Esophagus squamous epithelium (tissue), 4 donors: ENCODE measurements at regions not wholly inside any gene's neighbourhood (a gene's known extent, or its start where the extent isn't known, plus 50 kb on each side); places are given as distances from the start of the nearest gene placed in this dataset.

Experiments
- POLR2A ChIP-seq, 4 donors: fragments of 450-650 bp; IDR thresholded peaks; one replicate each; pipeline ENCODE4 v1.6.1; 2017; ENCODE audit warnings: antibody characterized with exemption in 4 of 4, mild to moderate bottlenecking in 4 of 4, moderate library complexity in 3 of 4
- TF ChIP-seq, protein P1 (sequence below), 6 experiments: fragments of 450-650 bp in 4 of 6; fragments of 200-600 bp in 2 of 6; sonication (generic) in 2 of 6; IDR thresholded peaks; one replicate each; pipeline ENCODE4 v1.5.1; 2016 to 2019; ENCODE audit warnings: antibody characterized with exemption in 6 of 6, mild to moderate bottlenecking in 4 of 6, moderate library complexity in 4 of 6

DNA sequence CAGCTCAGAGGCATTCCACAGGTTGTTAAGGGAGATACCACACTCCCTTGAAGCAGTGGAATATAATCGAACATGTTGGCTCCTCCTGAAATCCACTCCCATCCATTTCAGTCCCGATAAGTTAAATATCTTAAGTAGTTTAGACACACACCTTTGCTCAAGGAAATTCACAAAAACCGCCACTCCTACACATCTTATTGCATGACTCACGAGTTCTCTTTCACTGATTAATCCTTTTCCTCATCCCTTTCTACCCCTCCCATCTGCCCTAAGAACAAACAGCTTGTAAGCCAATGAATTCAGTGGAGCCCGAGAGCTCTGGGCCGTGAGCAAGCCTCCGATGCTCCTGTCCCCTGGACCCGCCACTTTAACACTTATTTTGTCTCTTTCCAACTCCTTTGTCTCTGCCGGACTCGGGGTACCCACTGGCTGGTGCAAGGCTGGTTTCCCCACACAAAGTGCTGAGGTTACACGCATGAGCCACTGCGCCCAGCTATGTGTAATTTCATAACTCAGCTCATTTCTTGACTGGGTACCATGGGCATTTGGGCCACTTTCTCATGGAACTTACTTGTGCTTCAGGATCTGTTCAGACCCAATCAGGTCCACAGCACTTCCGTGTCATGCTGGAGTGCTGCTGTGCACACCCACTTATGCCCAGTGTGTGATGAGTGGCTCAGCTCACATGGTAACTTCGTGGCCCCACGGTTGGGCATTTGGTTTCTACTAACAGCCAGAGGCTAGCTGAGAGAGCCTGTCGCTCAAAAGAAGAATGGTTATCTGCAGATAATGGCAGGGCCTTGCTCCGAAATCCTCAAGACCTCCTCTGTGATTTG is 171.8 kb upstream of the ALG10B start:
- no peak for TF ChIP-seq POLR2A (IDR thresholded peaks at IDR 0.05)
- TF ChIP-seq, protein P1, sequence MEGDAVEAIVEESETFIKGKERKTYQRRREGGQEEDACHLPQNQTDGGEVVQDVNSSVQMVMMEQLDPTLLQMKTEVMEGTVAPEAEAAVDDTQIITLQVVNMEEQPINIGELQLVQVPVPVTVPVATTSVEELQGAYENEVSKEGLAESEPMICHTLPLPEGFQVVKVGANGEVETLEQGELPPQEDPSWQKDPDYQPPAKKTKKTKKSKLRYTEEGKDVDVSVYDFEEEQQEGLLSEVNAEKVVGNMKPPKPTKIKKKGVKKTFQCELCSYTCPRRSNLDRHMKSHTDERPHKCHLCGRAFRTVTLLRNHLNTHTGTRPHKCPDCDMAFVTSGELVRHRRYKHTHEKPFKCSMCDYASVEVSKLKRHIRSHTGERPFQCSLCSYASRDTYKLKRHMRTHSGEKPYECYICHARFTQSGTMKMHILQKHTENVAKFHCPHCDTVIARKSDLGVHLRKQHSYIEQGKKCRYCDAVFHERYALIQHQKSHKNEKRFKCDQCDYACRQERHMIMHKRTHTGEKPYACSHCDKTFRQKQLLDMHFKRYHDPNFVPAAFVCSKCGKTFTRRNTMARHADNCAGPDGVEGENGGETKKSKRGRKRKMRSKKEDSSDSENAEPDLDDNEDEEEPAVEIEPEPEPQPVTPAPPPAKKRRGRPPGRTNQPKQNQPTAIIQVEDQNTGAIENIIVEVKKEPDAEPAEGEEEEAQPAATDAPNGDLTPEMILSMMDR (IDR thresholded peaks at IDR 0.05) = no peak
